NB4 (cell line): ENCODE measurements at regions not wholly inside any gene's neighbourhood (a gene's known extent, or its start where the extent isn't known, plus 50 kb on each side); places are given as distances from the start of the nearest gene placed in this dataset.

Experiments
- CTCF ChIP-seq: IDR thresholded peaks from one replicate; pipeline ENCODE4 v1.5.1; 2012; ENCODE audit warnings: low read depth, low read length
- MAX ChIP-seq: IDR thresholded peaks from 2 replicates; pipeline ENCODE4 v1.6.1; 2011; ENCODE audit warnings: low read depth, low read length
- MYC ChIP-seq: IDR thresholded peaks from 2 replicates; pipeline ENCODE4 v1.6.1; 2011; ENCODE audit warnings: low read depth, low read length
- POLR2A ChIP-seq: IDR thresholded peaks from 2 replicates; pipeline ENCODE4 v1.6.1; 2011; ENCODE audit warnings: mild to moderate bottlenecking; ENCODE audit not compliant: insufficient read length; ENCODE audit errors: extremely low read depth

GRCh38 chr5:96147866-96148265, 186.2 kb upstream of the ELL2 start:
- TF ChIP-seq CTCF (no peak), MAX (no peak), POLR2A (no peak), MYC (no peak)
